ENCODE measurements at regions not wholly inside any gene's neighbourhood (a gene's known extent, or its start where the extent isn't known, plus 50 kb on each side); places are given as distances from the start of the nearest gene placed in this dataset.

DNA sequence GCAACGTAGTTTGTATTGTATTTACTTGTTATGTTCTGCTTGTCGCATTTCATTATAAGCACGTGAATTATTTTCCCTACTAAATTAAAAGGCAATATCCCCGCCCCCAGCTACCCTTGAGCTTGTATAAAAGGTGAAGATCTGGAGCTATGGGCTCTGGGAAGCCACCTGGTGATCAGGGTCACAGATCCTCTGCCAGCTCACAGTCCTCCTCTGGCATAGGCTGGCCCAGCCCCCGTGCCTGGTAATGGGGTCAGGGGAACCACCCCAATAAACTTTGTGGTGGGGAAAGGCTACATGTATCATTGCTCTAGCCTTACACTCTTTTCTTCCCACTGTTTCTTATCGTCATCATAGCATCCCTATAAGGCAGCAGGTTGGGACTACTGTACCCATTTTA, 190.2 kb upstream of the TSHZ3 start:
- no peak overlapping the region for H3K18ac ChIP-seq (ENCODE audit: low read depth, low read length)
- H3K27ac ChIP-seq (ENCODE audit: insufficient read depth, low read length), result no peak overlapping the region
- no peaks in the 10 kb centered on the region for H3K79me1 ChIP-seq (ENCODE audit: low read depth in 1 of 2, low read length in 2 of 2)
- dilution Hi-C loops (cut with HindIII; ENCODE audit: low sequenced_read_pairs, unreplicated experiment), result no loop called here
- BruUV-seq (replicated peaks), result no TSS peak
- H2BK15ac ChIP-seq (ENCODE audit: low read depth, low read length), result no peak overlapping the region
- H2AK5ac ChIP-seq (ENCODE audit: low read depth, low read length), result no peak overlapping the region
- no peaks in the 10 kb centered on the region for H3K4me1 ChIP-seq (ENCODE audit: control insufficient read depth, insufficient read depth, low read length)
- no peaks in the 10 kb centered on the region for H3K36me3 ChIP-seq (ENCODE audit: control insufficient read depth, insufficient read depth, low read length)
- DNase-seq, result no peak
- ChIA-PET CTCF (interaction anchor here (0.5 to 0.6 kb wide), 2 partner anchors 752 to 1813 kb away, joined by 3 to 4 read pairs; no protein-coding TSS in a partner anchor), POLR2A (ENCODE audit: unreplicated experiment) (no interaction called here)
- H3K23ac ChIP-seq (ENCODE audit: low read depth, low read length), result no peak overlapping the region
- H3K4me2 ChIP-seq (ENCODE audit: low read depth, low read length), result no peak overlapping the region
- no peak for ATAC-seq (ENCODE audit: low read depth)
- H4K91ac ChIP-seq (ENCODE audit: insufficient read depth, low read depth, low read length), result no peak overlapping the region
- no peak overlapping the region for H2BK5ac ChIP-seq (ENCODE audit: low read depth, low read length, poor library complexity, severe bottlenecking)
- H3K9me3 ChIP-seq (ENCODE audit: control insufficient read depth, insufficient read depth, low read length), result no peaks in the 10 kb centered on the region
- WGBS, 2 experiments (ENCODE audit: extremely low coverage in 2 of 2, insufficient read length in 1 of 2), result no CpG with 5 or more reads among the region's 6 CpGs
- H3K9me1 ChIP-seq (ENCODE audit: insufficient read depth, low read length), result no peaks in the 10 kb centered on the region
- H3K4me3 ChIP-seq (ENCODE audit: insufficient read depth, low read depth, low read length), result no peak overlapping the region
- H4K8ac ChIP-seq (ENCODE audit: low read depth in 2 of 2, low read length in 2 of 2), result no peak overlapping the region
- H2BK120ac ChIP-seq (ENCODE audit: low read depth, low read length), result no peak overlapping the region
- H3K27me3 ChIP-seq (ENCODE audit: control insufficient read depth, insufficient read depth, low read length), result peaks cover 2% of the 10 kb centered on the region; the same call in 1 of the 2 replicates
- H2BK20ac ChIP-seq (ENCODE audit: low read depth, low read length), result no peak overlapping the region
- no peak overlapping the region for H4K5ac ChIP-seq (ENCODE audit: low read depth, low read length)
- intact Hi-C loops (cut with micrococcal nuclease), result no loop called here
- no peak overlapping the region for H2AFZ ChIP-seq (replicated peaks; ENCODE audit: low read length, poor library complexity)
- no peak overlapping the region for H3K14ac ChIP-seq (replicated peaks; ENCODE audit: low read depth, low read length)
- no peak overlapping the region for H2AK9ac ChIP-seq (replicated peaks; ENCODE audit: low read depth, low read length, poor library complexity)
- no peaks in the 10 kb centered on the region for H4K20me1 ChIP-seq (ENCODE audit: insufficient read depth, low read length)
- TF ChIP-seq MAFK (IDR thresholded peaks at IDR 0.05; ENCODE audit: low read depth, low read length) (no peak), RCOR1 (IDR thresholded peaks at IDR 0.05; ENCODE audit: insufficient replicate concordance, low read length) (no peak), MAZ (IDR thresholded peaks at IDR 0.05; ENCODE audit: borderline replicate concordance, low read depth, low read length) (no peak), NFE2L2 (IDR thresholded peaks at IDR 0.05; ENCODE audit: low read depth, low read length) (no peak), BHLHE40 (IDR thresholded peaks at IDR 0.05; ENCODE audit: low read depth, low read length) (no peak)
- TF ChIP-seq, protein P1, sequence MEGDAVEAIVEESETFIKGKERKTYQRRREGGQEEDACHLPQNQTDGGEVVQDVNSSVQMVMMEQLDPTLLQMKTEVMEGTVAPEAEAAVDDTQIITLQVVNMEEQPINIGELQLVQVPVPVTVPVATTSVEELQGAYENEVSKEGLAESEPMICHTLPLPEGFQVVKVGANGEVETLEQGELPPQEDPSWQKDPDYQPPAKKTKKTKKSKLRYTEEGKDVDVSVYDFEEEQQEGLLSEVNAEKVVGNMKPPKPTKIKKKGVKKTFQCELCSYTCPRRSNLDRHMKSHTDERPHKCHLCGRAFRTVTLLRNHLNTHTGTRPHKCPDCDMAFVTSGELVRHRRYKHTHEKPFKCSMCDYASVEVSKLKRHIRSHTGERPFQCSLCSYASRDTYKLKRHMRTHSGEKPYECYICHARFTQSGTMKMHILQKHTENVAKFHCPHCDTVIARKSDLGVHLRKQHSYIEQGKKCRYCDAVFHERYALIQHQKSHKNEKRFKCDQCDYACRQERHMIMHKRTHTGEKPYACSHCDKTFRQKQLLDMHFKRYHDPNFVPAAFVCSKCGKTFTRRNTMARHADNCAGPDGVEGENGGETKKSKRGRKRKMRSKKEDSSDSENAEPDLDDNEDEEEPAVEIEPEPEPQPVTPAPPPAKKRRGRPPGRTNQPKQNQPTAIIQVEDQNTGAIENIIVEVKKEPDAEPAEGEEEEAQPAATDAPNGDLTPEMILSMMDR (conservative IDR thresholded peaks at IDR 0.05; ENCODE audit: low read depth, low read length), result no peak
- TF ChIP-seq, protein P2, sequence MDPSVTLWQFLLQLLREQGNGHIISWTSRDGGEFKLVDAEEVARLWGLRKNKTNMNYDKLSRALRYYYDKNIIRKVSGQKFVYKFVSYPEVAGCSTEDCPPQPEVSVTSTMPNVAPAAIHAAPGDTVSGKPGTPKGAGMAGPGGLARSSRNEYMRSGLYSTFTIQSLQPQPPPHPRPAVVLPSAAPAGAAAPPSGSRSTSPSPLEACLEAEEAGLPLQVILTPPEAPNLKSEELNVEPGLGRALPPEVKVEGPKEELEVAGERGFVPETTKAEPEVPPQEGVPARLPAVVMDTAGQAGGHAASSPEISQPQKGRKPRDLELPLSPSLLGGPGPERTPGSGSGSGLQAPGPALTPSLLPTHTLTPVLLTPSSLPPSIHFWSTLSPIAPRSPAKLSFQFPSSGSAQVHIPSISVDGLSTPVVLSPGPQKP (IDR thresholded peaks at IDR 0.05; ENCODE audit: borderline replicate concordance, low read depth, low read length), result no peak
- no peak overlapping the region for H3K9ac ChIP-seq (ENCODE audit: low read depth, low read length)
- H3K56ac ChIP-seq (ENCODE audit: extremely low read depth, insufficient read depth, low read length), result no peak overlapping the region
- no peak overlapping the region for H3K4ac ChIP-seq (ENCODE audit: low read depth, low read length)
- in situ Hi-C loops (cut with MboI; ENCODE audit: low sequenced_read_pairs), result no loop called here

All from IMR-90 (cell line).